Dermis microvascular lymphatic vessel endothelial cell (primary cell): ENCODE measurements at regions not wholly inside any gene's neighbourhood (a gene's known extent, or its start where the extent isn't known, plus 50 kb on each side); places are given as distances from the start of the nearest gene placed in this dataset.
"Not testable (repeated sequence)": the region's sequence is repeated elsewhere in the genome, so short reads cannot be mapped to it uniquely, and the experiment has no call there.

Experiments used
- DNase-seq, 2 donors: peaks; one replicate each; pipeline versions ENCODE4 v3.0.0 to v3.0.0-alpha.2; 2010; ENCODE audit warnings: low read depth in 2 of 2

GRCh38 chr11:90590286-90590685 lies 367.4 kb upstream of the CHORDC1 start:
- DNase-seq: no peak

- no peak for DNase-seq
Observed at GRCh38 chr11:90589735-90590134, 366.9 kb upstream of the CHORDC1 start.

GRCh38 chr11:90587896-90588295 lies 365.0 kb upstream of the CHORDC1 start:
- DNase-seq: no peak

GRCh38 chr11:90585491-90585890 lies 362.6 kb upstream of the CHORDC1 start:
- no peak for DNase-seq

- DNase-seq: not testable (repeated sequence)
Observed at GRCh38 chr11:90582999-90583398, 360.1 kb upstream of the CHORDC1 start.

GRCh38 chr11:90564531-90564930 lies 341.7 kb upstream of the CHORDC1 start:
- DNase-seq: no peak

GRCh38 chr11:90558328-90558865 lies 335.5 kb upstream of the CHORDC1 start:
- no peak for DNase-seq

- DNase-seq: no peak
Observed at GRCh38 chr11:90556606-90557005, 333.8 kb upstream of the CHORDC1 start.

- no peak for DNase-seq
Observed at GRCh38 chr11:90556026-90556425, 333.2 kb upstream of the CHORDC1 start.

- no peak for DNase-seq
Observed at GRCh38 chr11:90555477-90555876, 332.6 kb upstream of the CHORDC1 start.

GRCh38 chr11:90542092-90542491 lies 319.2 kb upstream of the CHORDC1 start:
- no peak for DNase-seq

- DNase-seq: no peak
Observed at GRCh38 chr11:90536301-90536700, 313.5 kb upstream of the CHORDC1 start.

GRCh38 chr11:90532125-90532524 lies 309.3 kb upstream of the CHORDC1 start:
- no peak for DNase-seq

GRCh38 chr11:90531001-90531400 lies 308.2 kb upstream of the CHORDC1 start:
- no peak for DNase-seq

- DNase-seq: no peak
Observed at GRCh38 chr11:90525962-90526361, 303.1 kb upstream of the CHORDC1 start.

- DNase-seq: no peak
Observed at GRCh38 chr11:90512846-90513245, 290.0 kb upstream of the CHORDC1 start.

- DNase-seq: no peak
Observed at GRCh38 chr11:90510839-90511238, 288.0 kb upstream of the CHORDC1 start.

GRCh38 chr11:90500922-90501568 lies 278.2 kb upstream of the CHORDC1 start:
- DNase-seq: no peak

- DNase-seq: no peak
Observed at GRCh38 chr11:90496722-90497121, 273.9 kb upstream of the CHORDC1 start.

GRCh38 chr11:90493379-90493778 lies 270.5 kb upstream of the CHORDC1 start:
- no peak for DNase-seq

- no peak for DNase-seq
Observed at GRCh38 chr11:90491466-90491865, 268.6 kb upstream of the CHORDC1 start.

- DNase-seq: peak; percentile 30 to 39
Observed at GRCh38 chr11:90476442-90477007, 253.7 kb upstream of the CHORDC1 start.

- no peak for DNase-seq
Observed at GRCh38 chr11:90468923-90469322, 246.1 kb upstream of the CHORDC1 start.
